GM21390 (cell line): ENCODE measurements at regions not wholly inside any gene's neighbourhood (a gene's known extent, or its start where the extent isn't known, plus 50 kb on each side); places are given as distances from the start of the nearest gene placed in this dataset.

ENCODE experiments used
- ATAC-seq: cut with Tn5 transposase; IDR thresholded peaks from one replicate; pipeline ENCODE4 v1.9.1; 2021; ENCODE audit not compliant: unreplicated experiment

DNA sequence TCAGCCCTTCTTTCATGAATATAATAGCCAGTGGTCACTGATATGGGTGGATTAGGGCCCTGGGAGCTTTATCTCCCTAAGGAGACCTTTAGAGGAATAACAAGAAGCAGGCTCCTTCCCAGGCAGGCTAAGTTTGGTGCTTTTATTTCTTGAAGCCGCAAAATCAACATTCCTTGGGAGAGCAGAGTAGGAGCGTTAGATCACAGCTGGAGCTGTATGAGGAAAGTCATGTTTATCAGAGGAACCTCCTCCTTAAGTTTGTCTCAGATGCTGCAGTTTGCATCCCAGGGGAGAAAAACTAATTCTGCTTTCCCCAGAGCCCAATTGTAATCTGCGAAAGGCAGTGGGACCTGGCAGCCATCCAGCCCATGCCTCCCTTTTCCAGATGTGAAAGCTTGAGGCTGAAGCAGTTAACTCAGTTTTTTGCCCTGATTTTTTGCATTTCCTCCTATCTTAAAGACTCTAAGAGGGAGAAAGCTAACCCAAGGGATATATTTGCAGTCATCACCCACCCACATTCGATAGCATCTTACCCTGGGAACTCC is 186.0 kb upstream of the FRMPD4 start:
- no peak for ATAC-seq

DNA sequence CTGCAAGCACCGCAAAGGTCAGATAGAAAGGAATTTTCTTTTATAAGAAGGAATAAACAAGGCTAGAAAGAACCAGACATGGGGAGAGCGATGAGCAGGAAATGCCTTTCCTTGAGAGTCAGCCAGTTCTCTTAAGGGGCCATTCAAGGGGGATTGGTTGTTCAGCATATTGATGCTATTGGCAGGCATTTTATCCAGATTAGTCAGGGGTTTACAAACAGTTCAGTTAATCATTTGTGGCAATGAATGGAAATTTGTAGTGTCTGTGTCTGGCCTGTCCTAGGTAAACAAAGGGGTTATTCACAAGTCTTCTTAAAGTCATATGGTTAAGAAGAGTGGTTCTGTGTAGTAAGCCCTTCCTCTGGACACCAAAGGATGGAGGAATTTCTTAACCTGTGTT is 184.7 kb upstream of the FRMPD4 start:
- no peak for ATAC-seq

DNA sequence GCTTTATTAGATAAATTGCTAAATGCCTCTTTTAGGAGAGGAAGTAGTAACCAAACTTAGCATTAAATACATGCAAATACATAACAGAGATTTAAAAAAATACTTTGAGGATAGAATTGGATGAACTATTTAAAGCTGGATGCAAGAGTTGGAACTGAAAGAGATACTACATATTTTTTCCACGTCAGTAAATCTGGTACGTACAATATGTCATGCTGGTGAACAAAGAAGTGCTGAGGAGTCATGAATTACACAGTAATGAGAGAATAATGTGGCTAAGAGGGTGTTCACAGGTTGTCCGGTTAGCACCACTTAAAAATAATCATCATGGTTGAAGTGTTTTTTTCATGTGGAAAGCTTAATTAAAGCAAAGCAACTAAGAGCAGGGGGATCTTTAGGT is 184.1 kb upstream of the FRMPD4 start:
- no peak for ATAC-seq

DNA sequence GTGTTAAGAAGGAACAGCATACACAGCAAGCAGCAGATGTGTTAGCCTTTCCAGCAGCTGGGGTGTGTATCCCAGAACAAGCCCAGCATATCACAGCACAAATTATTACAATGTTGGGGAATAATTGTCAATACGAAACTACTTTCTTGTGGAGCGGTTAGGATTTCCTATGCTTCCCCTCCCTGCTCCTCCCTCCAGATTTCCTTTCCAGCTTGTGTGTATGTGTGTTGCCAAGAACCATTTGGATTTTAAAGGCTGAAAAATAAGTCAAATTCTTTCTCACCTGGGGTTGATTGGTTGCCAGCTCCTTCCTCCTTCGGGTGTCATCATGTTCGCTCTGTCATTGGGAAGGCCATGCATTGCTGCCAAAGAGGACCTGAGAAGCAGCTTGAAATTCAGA is 178.2 kb upstream of the FRMPD4 start:
- ATAC-seq, result no peak

DNA sequence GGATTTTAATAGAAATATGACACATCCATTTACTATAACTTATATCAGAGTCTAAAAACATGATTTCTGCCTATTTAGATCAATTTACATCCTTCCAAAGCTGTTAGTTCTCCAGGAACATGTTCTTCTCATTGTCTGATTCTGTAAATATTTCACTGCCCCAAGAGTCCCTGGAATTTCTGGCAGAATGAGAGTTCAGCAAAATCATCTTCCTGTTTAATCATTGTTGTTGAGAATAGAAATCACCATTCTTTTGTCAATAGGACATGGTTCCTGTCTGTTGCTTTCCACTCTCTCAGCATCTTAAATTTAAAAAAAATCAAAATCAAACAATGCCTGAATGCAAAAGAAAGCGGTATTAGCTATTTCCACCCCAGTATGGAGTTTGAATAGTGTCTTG is 172.8 kb upstream of the FRMPD4 start:
- no peak for ATAC-seq

DNA sequence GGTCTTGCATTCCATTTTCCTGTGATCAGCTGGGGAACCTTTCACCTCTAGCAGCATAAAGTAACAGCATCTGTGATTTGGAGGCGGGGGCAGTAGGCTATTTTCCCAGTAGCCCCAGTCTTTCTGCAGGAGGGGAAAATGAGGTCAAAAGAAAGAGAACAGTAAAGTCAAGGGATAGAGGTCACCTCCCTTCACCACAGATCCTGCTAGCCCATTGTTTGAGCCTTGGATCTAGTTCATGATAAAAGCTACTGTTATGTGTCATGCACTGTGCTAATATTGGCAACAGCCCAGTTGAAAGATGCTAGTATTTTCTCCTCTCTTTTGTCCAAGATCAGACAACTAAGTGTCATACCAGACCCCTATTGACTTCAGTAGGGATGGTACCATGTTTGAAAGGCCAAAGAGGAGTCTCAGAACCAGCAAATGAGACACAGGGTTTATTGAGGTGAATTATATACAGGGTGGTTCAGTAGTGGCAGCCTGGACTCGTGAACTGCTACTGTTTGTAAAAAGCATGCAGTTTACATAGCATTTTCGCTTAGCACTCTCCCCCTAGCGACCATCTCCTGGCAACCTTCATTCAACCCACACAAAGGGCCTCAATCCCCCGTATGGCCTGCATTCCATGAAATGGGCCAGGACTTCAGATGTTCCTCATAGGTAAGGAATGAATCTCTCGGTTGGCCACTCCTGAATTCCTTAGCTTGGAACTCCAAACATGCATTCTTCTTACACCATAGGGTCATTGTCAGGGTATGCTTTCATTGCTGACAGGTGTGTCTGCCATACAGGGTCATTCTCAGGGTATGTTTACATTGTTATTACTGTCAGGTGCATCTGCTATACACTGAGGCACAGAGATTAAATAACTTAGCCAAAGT is 170.0 kb upstream of the FRMPD4 start:
- no peak for ATAC-seq

DNA sequence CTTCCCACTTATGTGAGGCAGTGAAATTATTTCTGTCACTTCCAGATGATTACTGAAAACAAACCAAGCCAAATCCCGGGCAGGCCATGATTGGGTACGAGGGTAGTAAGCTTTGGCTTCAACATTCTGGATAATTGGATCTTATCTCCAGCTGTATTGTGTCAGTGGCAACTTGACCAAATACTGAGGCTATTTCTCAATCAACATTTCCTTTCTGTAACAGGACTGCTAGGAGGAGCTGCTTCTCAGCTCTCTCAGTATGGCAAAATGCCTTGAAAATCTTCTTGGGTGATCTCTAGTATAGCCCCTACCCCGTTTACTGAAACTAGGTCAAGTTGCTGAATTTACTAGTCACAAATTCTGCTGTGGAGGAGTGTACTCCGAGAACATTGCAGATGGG is 169.3 kb upstream of the FRMPD4 start:
- ATAC-seq, result no peak

DNA sequence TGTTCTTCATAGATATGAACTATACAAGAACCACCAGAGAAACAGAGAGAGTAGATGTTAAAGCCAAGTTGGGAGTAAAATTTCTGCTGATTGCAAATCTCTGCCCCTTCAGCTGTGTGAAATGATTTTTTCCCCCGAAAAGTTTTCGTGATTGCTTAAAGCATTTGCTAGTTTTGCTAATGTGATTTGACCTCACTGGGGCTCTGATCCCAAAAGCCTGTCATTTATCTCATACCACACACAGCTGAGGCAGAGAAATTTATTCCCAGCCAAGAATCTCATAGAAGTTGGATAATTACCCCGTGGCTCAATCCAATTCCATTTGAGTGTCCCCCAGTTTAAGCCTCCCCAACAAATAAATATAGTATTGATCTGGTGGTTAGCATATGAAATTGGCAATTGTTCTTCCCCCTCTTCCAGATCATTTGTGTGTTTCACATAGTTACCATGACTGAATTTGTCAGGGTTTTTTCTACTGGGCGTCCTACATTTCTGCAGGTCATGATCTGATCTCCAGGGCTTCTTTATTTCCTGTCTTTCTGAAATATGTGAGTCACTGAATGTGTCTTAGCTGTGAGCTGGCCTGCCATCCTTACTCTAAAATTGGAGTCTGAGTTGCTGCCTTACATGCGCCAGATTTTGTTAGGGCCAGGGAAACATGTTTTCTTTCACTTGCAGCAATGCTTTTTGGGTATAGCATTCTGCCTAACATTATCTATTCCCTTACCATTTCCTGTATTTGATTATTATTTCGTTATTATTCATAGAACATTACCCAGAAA is 167.5 kb upstream of the FRMPD4 start:
- ATAC-seq, result no peak

DNA sequence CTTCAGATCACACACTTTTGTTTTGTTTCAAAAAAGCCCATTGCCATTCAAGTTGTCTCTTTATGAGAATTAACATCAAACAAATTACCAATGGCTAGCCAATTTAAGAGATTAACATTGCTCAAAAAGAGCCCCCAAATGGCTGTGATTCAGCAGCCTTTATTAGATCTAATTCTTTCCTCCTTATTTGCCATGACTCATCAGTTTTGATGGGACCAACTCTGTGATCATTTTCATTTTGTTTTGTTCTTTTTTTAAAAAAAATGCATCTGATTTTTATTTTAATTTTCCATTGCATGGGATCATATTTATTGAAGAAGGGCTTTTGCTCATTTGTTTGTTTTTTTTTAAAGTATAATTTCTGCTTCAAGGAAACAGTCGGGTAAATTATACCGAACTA is 161.6 kb upstream of the FRMPD4 start:
- no peak for ATAC-seq

DNA sequence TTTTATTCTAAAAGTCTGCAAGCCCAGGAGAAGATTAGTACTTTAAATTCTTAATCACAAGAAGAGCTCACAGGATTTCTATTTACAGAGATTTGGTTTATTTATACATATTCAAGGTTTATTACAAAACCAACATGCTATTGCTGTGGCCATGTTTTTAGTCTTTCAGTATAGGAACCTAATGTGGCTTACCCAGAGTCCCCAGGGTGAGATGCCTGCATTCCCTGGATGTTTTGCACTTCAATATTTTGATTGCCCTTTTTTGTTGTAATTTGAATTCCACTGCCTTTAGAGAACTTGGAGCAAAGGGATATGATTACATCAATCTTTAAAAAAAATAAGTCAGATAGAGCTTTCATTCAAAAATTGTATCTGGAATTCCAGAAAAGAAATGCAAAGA is 146.0 kb upstream of the FRMPD4 start:
- no peak for ATAC-seq

DNA sequence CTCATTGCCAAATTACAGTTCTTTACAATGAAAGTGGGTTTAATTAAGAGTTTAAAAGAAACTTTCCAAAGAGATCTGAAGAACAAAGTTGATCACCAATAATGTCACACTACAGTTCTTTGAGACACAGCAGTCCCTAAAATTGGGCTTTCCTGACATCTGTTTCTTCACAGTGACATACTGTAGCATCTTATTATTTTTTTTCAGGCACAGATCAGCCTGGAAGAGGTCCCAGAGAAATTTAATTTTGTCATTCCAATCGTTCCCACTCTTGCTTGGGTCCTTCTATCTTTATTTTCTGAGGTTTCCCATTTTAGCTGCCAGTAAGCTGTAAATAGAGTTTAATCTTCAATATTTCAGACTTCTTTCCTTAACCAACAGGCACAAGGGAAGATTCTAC is 143.1 kb upstream of the FRMPD4 start:
- no peak for ATAC-seq

DNA sequence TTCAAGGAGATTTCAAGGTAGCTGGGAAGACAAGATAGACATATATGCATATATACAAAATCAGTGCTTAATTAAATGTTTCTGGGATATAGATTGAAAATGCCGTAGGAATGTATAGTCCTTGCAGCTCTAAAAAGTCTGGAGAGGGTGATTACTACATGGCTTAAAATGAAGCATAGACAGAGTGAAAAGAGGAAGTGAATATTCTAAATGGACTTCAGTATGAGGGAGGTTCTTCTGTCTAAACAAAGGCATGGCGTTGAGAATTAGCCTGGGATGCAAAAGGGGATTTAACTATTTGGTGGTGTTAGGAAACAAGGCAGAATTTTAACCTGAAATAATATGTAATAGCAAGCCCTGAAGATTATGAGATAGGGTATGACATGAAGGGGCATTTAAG is 141.5 kb upstream of the FRMPD4 start:
- ATAC-seq, result no peak

DNA sequence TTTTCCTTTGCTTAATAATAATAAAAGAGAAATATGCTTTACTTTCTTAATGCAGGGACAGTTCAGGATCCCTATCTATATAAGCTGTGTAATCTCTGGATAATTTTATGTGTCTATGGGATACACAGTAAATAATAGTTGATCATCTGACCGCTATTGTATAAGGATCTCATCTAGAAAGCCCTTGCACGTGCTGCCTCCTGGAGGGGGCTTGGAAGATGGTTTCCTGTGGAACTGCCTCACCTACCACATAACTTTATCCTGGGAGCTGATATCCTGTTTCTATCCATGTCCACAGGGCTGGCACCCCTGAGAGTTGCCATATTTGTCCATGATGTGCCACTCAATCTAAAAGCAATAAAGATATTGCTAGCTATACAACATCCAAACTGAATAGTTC is 139.3 kb upstream of the FRMPD4 start:
- ATAC-seq, result no peak

DNA sequence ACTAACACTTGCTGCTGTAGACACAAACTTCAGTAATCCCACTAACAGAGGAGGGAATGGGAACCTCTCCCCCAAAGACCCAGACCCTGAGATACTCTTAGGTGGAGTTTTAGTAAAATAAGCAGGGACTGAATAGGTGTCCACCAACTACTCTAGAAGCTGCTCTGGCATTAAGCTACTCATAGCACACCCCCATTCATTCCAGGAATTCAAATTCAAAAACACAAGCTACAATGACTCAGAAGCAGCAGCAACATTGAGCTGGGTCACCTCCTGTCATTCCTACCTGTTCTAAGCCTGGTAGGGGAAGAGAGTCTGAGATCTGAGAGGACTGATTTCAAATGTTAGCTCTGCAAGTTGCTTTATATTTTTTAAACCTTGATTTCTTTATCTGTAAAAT is 135.4 kb upstream of the FRMPD4 start:
- no peak for ATAC-seq

DNA sequence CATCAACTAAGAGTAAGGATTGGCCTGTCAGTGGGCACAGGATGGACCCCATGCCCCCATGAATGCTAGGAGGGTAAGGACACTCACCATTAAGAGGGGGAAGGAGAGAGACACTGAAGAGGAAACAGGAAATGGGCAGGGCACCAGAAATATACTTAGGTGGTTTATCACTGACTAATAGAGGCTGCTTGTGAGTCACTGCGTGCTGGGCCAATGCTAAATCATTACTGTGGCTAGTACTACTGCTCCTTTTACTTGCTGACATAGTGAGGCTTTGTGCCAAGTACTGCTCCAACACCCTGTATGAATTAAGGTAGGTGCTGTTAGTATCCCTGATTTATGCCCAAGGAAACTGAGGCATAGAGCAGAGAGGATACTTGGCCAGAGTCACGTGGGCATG is 130.4 kb upstream of the FRMPD4 start:
- no peak for ATAC-seq

DNA sequence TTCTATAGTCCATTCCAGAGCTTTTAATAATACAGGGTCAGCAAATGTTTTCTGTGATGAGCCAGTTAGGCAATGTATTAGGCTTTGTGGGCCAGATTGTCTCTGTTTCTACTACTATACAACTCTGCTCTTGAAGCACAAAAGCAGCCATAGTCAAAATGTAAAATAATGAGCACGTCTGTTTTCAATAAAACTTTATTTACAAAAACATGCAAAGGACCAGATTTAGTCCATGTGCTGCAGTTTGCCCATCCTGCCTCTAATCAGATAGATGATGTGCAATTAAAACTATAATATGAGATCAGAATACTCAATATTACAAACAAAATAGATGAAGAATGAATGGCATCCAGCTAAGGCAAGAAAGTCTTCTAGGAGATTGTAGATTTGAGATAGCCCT is 127.8 kb upstream of the FRMPD4 start:
- ATAC-seq, result no peak

DNA sequence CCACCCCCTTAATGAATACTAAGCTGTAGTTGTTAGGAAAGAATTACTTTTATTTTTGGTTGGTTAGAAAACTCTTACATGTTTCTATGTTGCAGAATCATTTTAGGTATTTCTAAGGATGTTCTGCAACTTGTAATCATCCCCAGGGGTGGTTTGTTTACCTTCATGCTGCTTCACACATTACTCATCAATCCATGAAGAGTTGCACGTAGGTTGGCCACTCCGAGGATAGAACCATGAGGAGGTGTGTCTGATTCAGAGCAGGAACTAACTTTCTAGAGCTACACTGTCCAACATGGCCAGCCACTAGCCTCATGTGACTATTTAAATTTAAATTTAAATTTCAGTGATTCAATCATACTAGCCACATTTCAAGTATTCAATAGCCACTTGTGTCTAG is 127.2 kb upstream of the FRMPD4 start:
- no peak for ATAC-seq

DNA sequence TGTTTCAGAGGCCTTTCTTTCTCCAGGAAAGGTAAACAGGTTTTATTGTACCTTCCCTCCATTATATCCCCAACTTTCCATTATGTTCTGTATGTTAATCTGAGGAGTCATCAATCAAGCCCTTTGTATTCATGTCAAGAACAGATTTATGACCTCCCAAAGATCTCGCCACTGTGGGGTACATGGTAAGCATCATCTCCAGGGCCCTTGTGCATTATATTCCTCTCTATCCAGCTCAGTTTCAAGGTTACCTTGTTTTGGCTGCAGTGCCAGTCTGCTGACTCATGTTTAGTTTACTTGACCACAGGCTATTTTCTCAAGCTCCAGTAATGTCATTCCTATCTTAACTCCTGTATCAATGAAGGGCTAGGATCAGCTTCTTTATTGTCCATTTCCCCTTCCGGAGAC is 125.1 kb upstream of the FRMPD4 start:
- ATAC-seq, result no peak

DNA sequence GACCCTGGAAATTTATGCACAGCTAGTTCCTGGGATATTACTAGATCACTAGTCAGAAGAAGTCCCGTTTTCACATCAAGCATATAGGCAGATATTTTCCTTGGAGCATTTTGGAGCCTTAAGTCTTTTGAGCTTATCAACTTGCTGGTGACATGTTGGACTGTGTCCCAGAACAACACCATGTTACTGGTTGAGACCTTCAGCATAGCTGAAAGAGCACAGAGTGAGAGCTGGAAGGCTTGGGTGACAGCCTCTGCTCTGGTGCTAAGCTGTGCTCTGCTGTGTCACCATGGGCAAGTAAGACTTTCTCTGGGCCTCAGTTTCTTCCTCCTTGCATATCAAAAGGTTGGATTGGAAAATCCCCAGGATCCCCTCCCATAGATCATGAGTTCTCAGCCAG is 116.6 kb upstream of the FRMPD4 start:
- ATAC-seq, result no peak

DNA sequence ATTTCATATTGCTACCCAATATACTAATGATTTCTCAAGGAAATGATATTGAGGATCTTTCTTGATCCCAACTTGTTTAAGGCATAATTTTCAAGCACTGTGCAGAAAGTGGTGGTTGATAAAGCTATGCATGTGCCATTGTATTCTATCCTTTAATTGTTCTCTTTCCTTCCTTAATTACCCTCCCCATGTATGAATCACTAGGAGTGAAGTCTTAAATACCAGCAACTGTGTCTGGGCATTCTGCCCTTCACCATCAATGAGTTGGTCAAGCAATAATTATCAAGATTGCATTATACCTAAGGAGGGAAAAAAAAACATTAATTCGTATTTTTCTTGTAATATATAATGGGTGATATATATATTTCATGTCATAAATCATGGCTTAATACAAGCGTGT is 111.8 kb upstream of the FRMPD4 start:
- ATAC-seq, result no peak

DNA sequence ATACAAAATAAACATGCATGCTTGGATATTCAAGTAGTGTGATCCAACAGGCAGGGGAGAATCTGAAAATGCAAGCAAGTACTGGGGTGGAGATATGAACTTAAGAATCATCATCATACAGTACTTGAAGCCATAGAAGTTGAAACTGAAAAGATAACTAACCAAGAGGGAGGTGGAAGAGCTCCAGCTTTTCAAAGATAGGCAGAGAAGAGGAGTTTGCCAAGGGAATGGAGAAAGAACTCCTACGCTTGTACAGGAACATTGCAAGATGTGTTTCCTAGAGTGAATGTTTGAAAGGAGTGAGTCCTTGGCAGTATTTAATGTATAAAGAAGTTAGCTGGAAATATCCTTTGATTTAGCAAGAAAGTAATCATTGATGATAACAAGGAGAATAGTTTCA is 106.2 kb upstream of the FRMPD4 start:
- ATAC-seq, result no peak

DNA sequence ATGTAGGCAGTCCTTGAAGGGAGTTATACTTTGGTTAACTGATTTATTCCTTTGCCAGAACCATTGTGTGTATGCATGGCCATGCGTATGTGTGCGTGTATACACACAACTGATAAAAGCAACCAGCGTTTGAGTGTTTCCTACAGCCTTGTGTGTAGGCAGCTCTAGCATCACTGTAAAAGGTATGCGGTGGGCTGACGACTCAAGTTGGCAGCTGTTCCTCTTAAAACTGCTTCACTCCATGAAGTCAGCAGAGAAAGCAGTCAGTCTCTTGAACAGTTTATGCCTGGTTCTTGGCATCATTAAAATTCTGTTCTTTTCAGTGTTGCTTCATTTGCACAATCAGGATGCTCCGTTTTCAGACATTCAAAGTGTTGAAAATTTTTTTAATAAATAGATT is 103.5 kb upstream of the FRMPD4 start:
- no peak for ATAC-seq
